Gastroesophageal sphincter (tissue), 3 donors: ENCODE measurements at regions not wholly inside any gene's neighbourhood (a gene's known extent, or its start where the extent isn't known, plus 50 kb on each side); places are given as distances from the start of the nearest gene placed in this dataset.

ENCODE experiments used
- CTCF ChIP-seq, 4 experiments: fragments of 200-600 bp in 2 of 4; fragments of 450-650 bp in 2 of 4; sonication (generic) in 1 of 4; IDR thresholded peaks; one replicate each; pipeline ENCODE4 v1.5.1; 2017 to 2019; ENCODE audit warnings: antibody characterized with exemption in 4 of 4, mild to moderate bottlenecking in 2 of 4, moderate library complexity in 2 of 4
- EP300 ChIP-seq: sonication (generic); formaldehyde crosslinking; IDR thresholded peaks from one replicate; pipeline ENCODE4 v1.6.1; 2017; ENCODE audit warnings: antibody characterized with exemption, mild to moderate bottlenecking
- POLR2A ChIP-seq, 2 donors: fragments of 450-650 bp; IDR thresholded peaks; one replicate each; pipeline ENCODE4 v1.6.1; 2017; ENCODE audit warnings: antibody characterized with exemption in 2 of 2, mild to moderate bottlenecking in 2 of 2, moderate library complexity in 1 of 2
- POLR2AphosphoS5 ChIP-seq: sonication (generic); formaldehyde crosslinking; IDR thresholded peaks from one replicate; pipeline ENCODE4 v1.6.1; 2017; ENCODE audit warnings: antibody characterized with exemption

DNA sequence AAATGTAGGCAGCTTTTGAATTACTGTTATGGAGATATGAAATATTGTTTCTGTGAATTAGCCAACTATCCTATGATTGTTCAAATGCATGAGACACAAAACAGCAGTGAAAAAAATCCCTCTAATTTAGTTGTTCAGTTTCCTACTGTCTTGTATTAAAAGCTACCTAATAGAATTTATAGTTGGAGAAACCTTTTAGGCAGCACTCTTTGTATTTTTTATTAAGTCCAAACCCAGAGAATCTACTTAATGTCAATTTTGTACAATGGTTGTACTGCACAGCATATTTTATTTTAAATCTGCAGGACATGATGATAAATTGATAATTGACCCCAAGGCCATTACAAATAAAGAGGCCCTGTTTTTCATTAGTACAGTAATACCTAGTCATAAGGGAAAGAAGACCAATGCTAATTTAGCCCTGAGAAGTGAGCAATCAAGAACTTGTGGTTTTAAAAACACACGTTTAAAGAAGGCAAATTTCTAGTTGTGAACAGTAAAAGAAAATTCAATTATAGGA, 607.5 kb downstream of the ISL1 start:
- TF ChIP-seq CTCF (IDR thresholded peaks at IDR 0.05) (no peak), POLR2A (IDR thresholded peaks at IDR 0.05) (no peak), EP300 (no peak), POLR2AphosphoS5 (no peak)
